Esophagus muscularis mucosa (tissue), 4 donors: ENCODE measurements at regions not wholly inside any gene's neighbourhood (a gene's known extent, or its start where the extent isn't known, plus 50 kb on each side); places are given as distances from the start of the nearest gene placed in this dataset.

Experiments used
- DNase-seq: peaks from one replicate; pipeline ENCODE4 v3.0.0-alpha.2; 2017; ENCODE audit errors: extremely low spot score
- H3K27ac ChIP-seq, 4 donors: fragments of 200-600 bp; sonication (generic); replicated peaks in 1 of 4; 1 replicate in 3 of 4; 2 replicates in 1 of 4; pipeline ENCODE4 v1.5.1; 2016 to 2019; ENCODE audit warnings: mild to moderate bottlenecking in 1 of 4
- H3K27me3 ChIP-seq, 4 donors: fragments of 200-600 bp; sonication (generic); one replicate each; pipeline versions ENCODE4 v1.5.1 to v1.6.0; 2016 to 2019
- H3K36me3 ChIP-seq, 4 donors: fragments of 200-600 bp; sonication (generic); one replicate each; pipeline ENCODE4 v1.5.1; 2016 to 2019
- H3K4me1 ChIP-seq, 4 donors: fragments of 200-600 bp; sonication (generic); one replicate each; pipeline ENCODE4 v1.5.1; 2016 to 2019
- H3K4me3 ChIP-seq, 4 donors: fragments of 200-600 bp; sonication (generic); 1 replicate in 2 of 4; 2 replicates in 2 of 4; pipeline ENCODE4 v1.5.1; 2016 to 2019; ENCODE audit warnings: mild to moderate bottlenecking in 4 of 4, moderate library complexity in 1 of 4
- H3K9me3 ChIP-seq, 4 donors: fragments of 200-600 bp; sonication (generic); 1 replicate in 3 of 4; 2 replicates in 1 of 4; pipeline ENCODE4 v1.5.1; 2016 to 2019
- CTCF ChIP-seq, 3 experiments: fragments of 200-600 bp in 2 of 3; fragments of 450-650 bp in 1 of 3; sonication (generic) in 2 of 3; IDR thresholded peaks; one replicate each; pipeline ENCODE4 v1.5.1; 2017 to 2019; ENCODE audit warnings: antibody characterized with exemption in 3 of 3, mild to moderate bottlenecking in 2 of 3, moderate library complexity in 1 of 3
- EP300 ChIP-seq: sonication (generic); formaldehyde crosslinking; IDR thresholded peaks from one replicate; pipeline ENCODE4 v1.6.1; 2017; ENCODE audit warnings: antibody characterized with exemption
- POLR2A ChIP-seq: fragments of 450-650 bp; IDR thresholded peaks from one replicate; pipeline ENCODE4 v1.6.1; 2017; ENCODE audit warnings: antibody characterized with exemption, moderate library complexity, mild to moderate bottlenecking, low read depth
- POLR2AphosphoS5 ChIP-seq, 2 donors: sonication (generic); formaldehyde crosslinking; IDR thresholded peaks; one replicate each; pipeline ENCODE4 v1.6.1; 2017; ENCODE audit warnings: antibody characterized with exemption in 2 of 2
- WGBS: methylation state at CpG from one replicate; pipeline ENCODE4 v1.1.5; 2018; 5-methylcytosine and 5-hydroxymethylcytosine counted together
- intact Hi-C: fragments of 100-400 bp; cut with DNase I; formaldehyde crosslinking; loops from one replicate; pipeline ENCODE4 v1.15.1; 2023

DNA sequence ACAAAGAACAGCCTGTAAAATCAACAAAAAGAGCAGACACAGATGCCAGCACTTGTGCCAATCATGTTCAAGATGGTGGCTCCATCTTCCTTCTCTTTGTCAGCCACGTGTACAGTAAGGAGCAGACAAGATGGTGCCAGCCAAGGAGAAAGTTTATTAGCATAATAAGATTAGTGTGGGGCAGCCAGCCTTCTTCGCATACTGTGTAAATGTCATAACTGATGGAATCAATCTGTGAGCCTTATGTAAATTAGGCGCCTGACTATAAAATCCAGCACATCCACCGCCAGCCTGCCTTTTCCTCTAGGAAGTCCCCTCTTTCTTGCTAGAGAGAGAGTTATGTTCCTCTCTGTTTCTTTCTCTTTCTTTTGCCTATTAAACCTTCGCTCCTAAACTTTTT is 99.7 kb upstream of the RALGAPA2 start:
- no peak for TF ChIP-seq CTCF (IDR thresholded peaks at IDR 0.05)
- TF ChIP-seq EP300, result no peak
- TF ChIP-seq POLR2A, result no peak
- no peak for TF ChIP-seq POLR2AphosphoS5 (IDR thresholded peaks at IDR 0.05)
- no peak overlapping the region for H3K4me3 ChIP-seq
- no peaks in the 10 kb centered on the region for H3K4me1 ChIP-seq
- H3K27me3 ChIP-seq, result peaks cover 0 to 11% (median 0%) of the 10 kb centered on the region in 4 donors
- intact Hi-C loops, result no loop called here
- WGBS, result 70% methylated on average over 5 of the region's 5 CpGs
- DNase-seq, result no peak
- H3K9me3 ChIP-seq, result no peaks in the 10 kb centered on the region
- H3K36me3 ChIP-seq, result no peaks in the 10 kb centered on the region
- no peak overlapping the region for H3K27ac ChIP-seq

DNA sequence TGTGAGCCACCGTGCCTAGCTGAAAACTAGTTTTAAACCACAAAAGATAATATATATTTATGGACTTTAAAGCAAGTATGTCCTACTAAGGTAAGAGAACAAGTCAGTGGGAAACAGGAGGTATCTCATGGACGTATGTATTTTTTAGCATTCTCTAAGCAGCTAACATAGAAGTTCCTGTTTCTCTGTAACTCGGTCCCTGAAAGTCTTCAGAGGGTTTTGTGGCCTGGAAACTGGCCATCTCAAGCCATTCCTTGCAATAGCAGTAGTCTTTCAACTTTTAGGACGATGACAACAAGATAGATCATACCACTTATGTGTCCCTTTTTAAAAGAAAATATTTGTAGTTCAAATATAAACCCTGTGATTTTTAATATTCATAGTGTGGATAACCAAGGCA is 95.6 kb upstream of the RALGAPA2 start:
- no peak overlapping the region for H3K4me3 ChIP-seq
- no peaks in the 10 kb centered on the region for H3K4me1 ChIP-seq
- no peak for DNase-seq
- WGBS, result 68% methylated on average over 4 of the region's 4 CpGs
- no peak overlapping the region for H3K27ac ChIP-seq
- H3K9me3 ChIP-seq, result no peaks in the 10 kb centered on the region
- H3K36me3 ChIP-seq, result no peaks in the 10 kb centered on the region
- intact Hi-C loops, result no loop called here
- TF ChIP-seq EP300 (no peak), POLR2A (no peak), POLR2AphosphoS5 (IDR thresholded peaks at IDR 0.05) (no peak), CTCF (IDR thresholded peaks at IDR 0.05) (no peak)
- H3K27me3 ChIP-seq, result peaks cover 0 to 11% (median 0%) of the 10 kb centered on the region in 4 donors

- intact Hi-C loops, result no loop called here
- 69% methylated on average over 12 of the region's 12 CpGs for WGBS
- no peak overlapping the region for H3K4me3 ChIP-seq
- no peaks in the 10 kb centered on the region for H3K4me1 ChIP-seq
- no peaks in the 10 kb centered on the region for H3K9me3 ChIP-seq
- no peak overlapping the region for H3K27ac ChIP-seq
- TF ChIP-seq POLR2A (no peak), EP300 (no peak), POLR2AphosphoS5 (IDR thresholded peaks at IDR 0.05) (no peak), CTCF (IDR thresholded peaks at IDR 0.05) (no peak)
- H3K27me3 ChIP-seq, result peaks cover 0 to 11% (median 0%) of the 10 kb centered on the region in 4 donors
- DNase-seq, result no peak
- H3K36me3 ChIP-seq, result no peaks in the 10 kb centered on the region
Measured at GRCh38 chr20:20806121-20807095, 94.0 kb upstream of the RALGAPA2 start.

DNA sequence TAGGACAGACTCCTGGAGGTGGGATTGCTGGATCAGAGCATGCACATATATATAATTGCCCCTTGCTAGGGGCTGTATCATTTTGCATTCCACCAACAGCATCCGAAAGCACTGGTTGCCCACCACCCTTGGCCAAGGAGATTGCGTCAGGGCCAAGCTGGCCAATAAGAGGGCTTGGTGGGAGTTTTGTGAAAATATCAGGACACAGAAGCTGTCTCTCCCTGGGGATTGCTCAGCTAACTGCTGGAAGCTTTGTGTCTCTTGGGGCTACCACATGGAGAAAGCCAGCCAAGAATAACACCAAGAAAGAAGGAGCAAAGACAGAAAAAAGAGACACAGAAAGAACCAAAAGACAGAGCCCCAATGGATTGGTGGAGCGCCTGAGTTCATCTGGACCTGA is 90.6 kb upstream of the RALGAPA2 start:
- H3K9me3 ChIP-seq, result no peaks in the 10 kb centered on the region
- intact Hi-C loops, result no loop called here
- no peak for TF ChIP-seq POLR2AphosphoS5 (IDR thresholded peaks at IDR 0.05)
- TF ChIP-seq POLR2A, result no peak
- TF ChIP-seq CTCF (IDR thresholded peaks at IDR 0.05), result no peak
- TF ChIP-seq EP300, result no peak
- 75% methylated on average over 3 of the region's 3 CpGs for WGBS
- DNase-seq, result no peak
- H3K4me1 ChIP-seq, result no peaks in the 10 kb centered on the region
- no peak overlapping the region for H3K27ac ChIP-seq
- no peaks in the 10 kb centered on the region for H3K27me3 ChIP-seq
- no peaks in the 10 kb centered on the region for H3K36me3 ChIP-seq
- no peak overlapping the region for H3K4me3 ChIP-seq
